ENCODE measurements at regions not wholly inside any gene's neighbourhood (a gene's known extent, or its start where the extent isn't known, plus 50 kb on each side); places are given as distances from the start of the nearest gene placed in this dataset.

DNA sequence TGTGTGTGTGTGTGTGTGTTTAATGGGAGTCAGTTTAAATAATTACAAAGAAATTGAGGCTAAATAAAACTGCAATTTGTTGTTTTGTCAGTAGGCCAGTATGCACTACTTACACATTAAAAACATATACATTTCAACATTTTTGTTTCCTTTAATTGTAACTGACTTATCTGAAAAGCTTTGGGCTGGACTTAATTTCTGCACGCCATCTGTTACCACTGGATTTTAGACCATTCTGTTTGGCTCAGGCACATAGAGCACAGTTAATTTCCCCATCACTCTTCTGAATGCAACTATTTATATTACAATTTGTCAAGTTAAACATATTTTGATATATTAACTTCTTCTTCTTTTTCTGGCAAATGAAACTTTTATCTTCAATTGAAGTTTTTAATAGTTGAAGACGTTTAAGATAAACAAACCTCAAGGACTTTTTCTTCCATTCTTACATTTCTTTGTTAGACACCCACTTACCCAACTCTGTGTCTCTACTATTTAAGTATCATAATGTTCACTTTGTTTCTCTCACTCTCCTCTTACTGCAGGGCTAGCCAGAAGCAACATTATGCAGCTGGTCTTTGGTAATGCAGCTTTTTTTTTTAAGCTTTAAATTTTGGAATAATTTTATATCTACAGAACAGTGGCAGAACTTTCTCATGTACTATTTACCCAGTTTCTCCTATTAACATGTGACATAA, 253.4 kb upstream of the ANKH start:
- H3K4me3 ChIP-seq (replicated peaks; ENCODE audit: low read depth, low read length) = no peak overlapping the region
- TF ChIP-seq CTCF (IDR thresholded peaks at IDR 0.05; ENCODE audit: low read depth, low read length, missing control alignments) = no peak
- no peak for DNase-seq (ENCODE audit: extremely low read depth, low read depth)

DNA sequence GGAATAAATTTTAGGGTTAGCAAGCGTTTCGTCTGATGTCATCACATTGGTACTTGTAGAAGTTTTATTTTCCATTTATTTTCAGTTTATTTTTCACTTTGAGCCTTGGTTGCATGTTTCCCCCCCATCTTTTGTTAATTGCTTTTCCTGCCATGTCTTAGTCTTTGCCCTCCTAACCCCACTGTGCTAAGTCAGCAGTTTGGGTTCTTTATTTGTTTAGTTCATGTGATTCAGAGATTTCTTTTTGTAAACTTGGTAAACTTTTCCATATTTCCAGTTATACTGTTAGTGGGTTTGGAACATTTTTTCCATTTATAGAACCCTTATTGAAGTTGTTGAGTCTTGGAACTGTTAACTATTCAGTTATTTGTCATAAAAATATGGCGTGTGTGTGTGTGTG, 252.9 kb upstream of the ANKH start:
- DNase-seq (ENCODE audit: extremely low read depth, low read depth) = peak; percentile 35
- TF ChIP-seq CTCF (IDR thresholded peaks at IDR 0.05; ENCODE audit: low read depth, low read length, missing control alignments) = no peak
- H3K4me3 ChIP-seq (replicated peaks; ENCODE audit: low read depth, low read length) = no peak overlapping the region

GRCh38 chr5:15117688-15118087, 246.1 kb upstream of the ANKH start:
- no peak for TF ChIP-seq CTCF (IDR thresholded peaks at IDR 0.05; ENCODE audit: low read depth, low read length, missing control alignments)
- DNase-seq (ENCODE audit: extremely low read depth, low read depth) = peak; percentile 59
- no peak overlapping the region for H3K4me3 ChIP-seq (replicated peaks; ENCODE audit: low read depth, low read length)

DNA sequence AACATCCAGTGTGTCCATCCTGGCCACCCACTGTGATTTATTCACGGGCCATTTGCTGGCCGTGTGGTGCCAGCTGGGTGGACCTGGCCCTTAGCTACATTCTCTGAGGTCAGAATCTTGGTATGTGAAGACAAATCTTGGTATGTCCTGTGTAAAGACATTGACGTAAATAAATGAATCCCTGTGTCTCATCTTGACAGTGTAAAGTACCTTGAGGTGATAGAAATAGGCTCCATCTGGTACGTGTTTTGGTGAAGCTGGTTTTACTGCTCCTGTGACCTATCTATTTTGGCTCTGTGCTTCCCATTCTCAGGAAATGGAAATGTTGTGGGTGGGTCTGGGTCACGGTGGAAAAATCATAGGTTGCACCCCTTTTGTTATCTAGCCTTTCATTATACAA, 245.4 kb upstream of the ANKH start:
- no peak for TF ChIP-seq CTCF (IDR thresholded peaks at IDR 0.05; ENCODE audit: low read depth, low read length, missing control alignments)
- H3K4me3 ChIP-seq (replicated peaks; ENCODE audit: low read depth, low read length) = no peak overlapping the region
- DNase-seq (ENCODE audit: extremely low read depth, low read depth) = peak; percentile 81

DNA sequence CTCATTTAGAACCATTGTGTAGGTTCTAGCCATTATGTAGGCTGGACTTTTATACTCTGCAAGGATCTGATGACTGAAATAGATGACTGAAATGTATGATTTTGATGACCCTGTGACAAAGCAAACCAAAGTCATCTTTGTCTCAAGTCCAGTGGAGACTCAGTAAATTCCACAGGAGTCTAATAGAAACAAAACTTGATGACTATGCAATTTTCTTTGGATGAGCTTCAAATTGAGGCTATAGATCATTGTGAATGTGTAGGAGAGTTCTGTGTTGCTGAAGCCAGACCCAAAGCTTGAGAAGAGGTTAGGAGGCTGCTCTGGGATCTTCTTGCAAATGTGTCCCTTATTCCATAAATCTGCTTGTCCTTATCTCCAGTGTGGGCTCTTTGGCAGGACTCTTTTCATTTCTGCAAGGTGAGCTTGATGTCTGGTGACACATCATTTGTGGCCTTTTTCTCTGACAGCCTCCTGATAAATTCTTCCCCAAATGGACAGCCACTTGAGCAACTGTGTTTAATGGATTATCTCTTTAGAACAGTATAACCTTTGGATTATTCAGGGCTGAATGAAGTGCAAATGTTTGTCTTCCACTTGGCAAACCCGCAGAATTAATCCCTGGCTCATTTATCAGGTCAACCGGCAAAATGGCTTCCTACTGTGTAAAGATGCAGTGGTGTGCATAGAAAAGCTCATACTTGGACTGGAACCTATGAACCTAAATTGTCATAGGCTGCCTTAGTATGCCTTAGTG, 235.1 kb upstream of the ANKH start:
- TF ChIP-seq CTCF (IDR thresholded peaks at IDR 0.05; ENCODE audit: low read depth, low read length, missing control alignments) = no peak
- no peak for DNase-seq (ENCODE audit: extremely low read depth, low read depth)
- H3K4me3 ChIP-seq (replicated peaks; ENCODE audit: low read depth, low read length) = no peak overlapping the region

DNA sequence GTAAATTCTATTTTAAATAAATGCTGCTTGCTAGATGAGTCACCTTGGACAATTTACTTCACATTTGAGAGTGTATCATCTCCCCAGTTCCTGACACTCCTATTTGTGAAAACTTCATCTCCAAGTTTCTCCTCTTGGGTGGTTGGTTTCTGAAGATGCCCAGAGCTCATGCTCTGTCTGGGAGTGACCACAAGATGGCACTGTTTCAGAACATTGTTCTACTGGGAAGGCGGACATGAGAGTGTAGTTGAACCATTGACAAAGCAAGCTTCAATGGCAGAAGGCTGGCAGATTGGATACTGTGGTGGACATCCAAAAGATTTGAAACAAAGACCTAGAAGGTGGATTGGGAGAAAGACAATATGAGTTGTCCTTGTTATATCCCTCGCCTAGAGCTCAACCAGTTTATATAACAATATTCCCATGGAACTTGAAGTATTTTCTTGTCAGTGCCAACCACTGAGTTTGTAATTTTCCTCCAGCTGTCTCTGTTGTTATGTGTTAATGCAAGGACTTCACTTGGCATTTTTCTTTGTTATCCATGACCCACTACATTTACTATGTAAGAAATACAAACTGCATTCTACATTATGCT, 234.3 kb upstream of the ANKH start:
- no peak overlapping the region for H3K4me3 ChIP-seq (replicated peaks; ENCODE audit: low read depth, low read length)
- DNase-seq (ENCODE audit: extremely low read depth, low read depth) = peak; percentile 66
- TF ChIP-seq CTCF (IDR thresholded peaks at IDR 0.05; ENCODE audit: low read depth, low read length, missing control alignments) = peak; percentile 81
